ENCODE measurements at regions not wholly inside any gene's neighbourhood (a gene's known extent, or its start where the extent isn't known, plus 50 kb on each side); places are given as distances from the start of the nearest gene placed in this dataset.

GRCh38 chr2:4324531-4324930, 621.2 kb downstream of the DCDC2C start:
- TF ChIP-seq, protein P1, sequence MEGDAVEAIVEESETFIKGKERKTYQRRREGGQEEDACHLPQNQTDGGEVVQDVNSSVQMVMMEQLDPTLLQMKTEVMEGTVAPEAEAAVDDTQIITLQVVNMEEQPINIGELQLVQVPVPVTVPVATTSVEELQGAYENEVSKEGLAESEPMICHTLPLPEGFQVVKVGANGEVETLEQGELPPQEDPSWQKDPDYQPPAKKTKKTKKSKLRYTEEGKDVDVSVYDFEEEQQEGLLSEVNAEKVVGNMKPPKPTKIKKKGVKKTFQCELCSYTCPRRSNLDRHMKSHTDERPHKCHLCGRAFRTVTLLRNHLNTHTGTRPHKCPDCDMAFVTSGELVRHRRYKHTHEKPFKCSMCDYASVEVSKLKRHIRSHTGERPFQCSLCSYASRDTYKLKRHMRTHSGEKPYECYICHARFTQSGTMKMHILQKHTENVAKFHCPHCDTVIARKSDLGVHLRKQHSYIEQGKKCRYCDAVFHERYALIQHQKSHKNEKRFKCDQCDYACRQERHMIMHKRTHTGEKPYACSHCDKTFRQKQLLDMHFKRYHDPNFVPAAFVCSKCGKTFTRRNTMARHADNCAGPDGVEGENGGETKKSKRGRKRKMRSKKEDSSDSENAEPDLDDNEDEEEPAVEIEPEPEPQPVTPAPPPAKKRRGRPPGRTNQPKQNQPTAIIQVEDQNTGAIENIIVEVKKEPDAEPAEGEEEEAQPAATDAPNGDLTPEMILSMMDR (IDR thresholded peaks at IDR 0.05 in 2 of 3, conservative IDR thresholded peaks at IDR 0.05 in 1 of 3; ENCODE audit: borderline replicate concordance in 1 of 3, insufficient read depth in 1 of 3, low read depth in 2 of 3, low read length in 2 of 3) = no peak
- no peak for TF ChIP-seq ZFX (IDR thresholded peaks at IDR 0.05)
- TF ChIP-seq ZNF274 (IDR thresholded peaks at IDR 0.05; ENCODE audit: low read depth, low read length) = no peak
- no peak for TF ChIP-seq TCF7L2 (IDR thresholded peaks at IDR 0.05; ENCODE audit: borderline replicate concordance, extremely low read depth, insufficient read depth, insufficient read length)
- no peak for TF ChIP-seq MAX (IDR thresholded peaks at IDR 0.05)
